ENCODE measurements at regions not wholly inside any gene's neighbourhood (a gene's known extent, or its start where the extent isn't known, plus 50 kb on each side); places are given as distances from the start of the nearest gene placed in this dataset.

GRCh38 chr7:116417593-116418345 is 81.8 kb upstream of the CAV2 start:
- no peak for TF ChIP-seq CREB1 (IDR thresholded peaks at IDR 0.05; ENCODE audit: low read depth)
- TF ChIP-seq FOXM1 (IDR thresholded peaks at IDR 0.05; ENCODE audit: borderline replicate concordance, low read depth) = no peak
- no peak for TF ChIP-seq EGR1 (IDR thresholded peaks at IDR 0.05)
- no peak for TF ChIP-seq RAD21 (IDR thresholded peaks at IDR 0.05; ENCODE audit: low read depth)
- TF ChIP-seq TCF12 (IDR thresholded peaks at IDR 0.05; ENCODE audit: low read depth) = no peak
- TF ChIP-seq EP300 (IDR thresholded peaks at IDR 0.05; ENCODE audit: borderline replicate concordance) = no peak

Measured in Ishikawa (cell line).